ENCODE measurements at regions not wholly inside any gene's neighbourhood (a gene's known extent, or its start where the extent isn't known, plus 50 kb on each side); places are given as distances from the start of the nearest gene placed in this dataset.

- FAIRE-seq: no peak
Measured at GRCh38 chr4:125732632-125733031, 417.9 kb downstream of the FAT4 start.

More at GRCh38 chr4:125732632-125733031, 417.9 kb downstream of the FAT4 start:
- POLR2A ChIA-PET: no interaction called here
- no peaks in the 10 kb centered on the region for H3K9me3 ChIP-seq (replicated peaks; ENCODE audit: control insufficient read depth, insufficient read depth, low read length)
- intact Hi-C loops (cut with micrococcal nuclease) (loop anchor here (10.0 kb wide), 1 partner anchor 788 kb away; no protein-coding TSS in a partner anchor), dilution Hi-C loops (cut with MboI; ENCODE audit: extremely low pct_ligation_motif_present, low sequenced_read_pairs) (no loop called here)
- H3K27me3 ChIP-seq (ENCODE audit: control insufficient read depth in 2 of 2, insufficient read depth in 2 of 2, low read length in 2 of 2): no peaks in the 10 kb centered on the region
- peaks cover 38% of the 10 kb centered on the region for H3K4me1 ChIP-seq (ENCODE audit: control insufficient read depth, extremely low read depth, insufficient read depth, low read length)
- CTCF ChIA-PET: no interaction called here
- BruUV-seq (replicated peaks): no TSS peak
- H3K79me2 ChIP-seq (ENCODE audit: control insufficient read depth, insufficient read depth, low read length): no peaks in the 10 kb centered on the region
- H3K36me3 ChIP-seq (ENCODE audit: control insufficient read depth in 2 of 2, extremely low read depth in 1 of 2, insufficient read depth in 2 of 2, low read length in 2 of 2): no peaks in the 10 kb centered on the region
- H3K27ac ChIP-seq (ENCODE audit: insufficient read depth, low read depth, low read length): no peak overlapping the region
- H2AFZ ChIP-seq (ENCODE audit: low read depth, low read length): no peak overlapping the region
- H3K4me2 ChIP-seq (ENCODE audit: insufficient read depth, low read length): no peak overlapping the region
- no peak overlapping the region for H3K4me3 ChIP-seq (replicated peaks in 1 of 3; ENCODE audit: insufficient read depth in 1 of 3, low read depth in 1 of 3, low read length in 3 of 3)
- DNase-seq (ENCODE audit: low read depth, low spot score): no peak
- no peak overlapping the region for H3K9ac ChIP-seq (replicated peaks; ENCODE audit: extremely low read depth, insufficient read depth, low read length)
- TF ChIP-seq CTCF (IDR thresholded peaks at IDR 0.05; ENCODE audit: extremely low read depth in 1 of 2, insufficient read depth in 1 of 2, low read depth in 1 of 2, low read length in 2 of 2) (no peak), JUN (IDR thresholded peaks at IDR 0.05; ENCODE audit: borderline replicate concordance, insufficient read depth, insufficient read length, low read depth) (no peak), POLR2A (IDR thresholded peaks at IDR 0.05; ENCODE audit: low read depth, low read length) (no peak), POLR2AphosphoS5 (IDR thresholded peaks at IDR 0.05; ENCODE audit: insufficient read depth, low read depth, low read length) (no peak), GATA2 (IDR thresholded peaks at IDR 0.05; ENCODE audit: insufficient read depth, insufficient read length, low read depth, low read length) (no peak), FOS (IDR thresholded peaks at IDR 0.05; ENCODE audit: borderline replicate concordance, insufficient read depth, low read length) (no peak), MYC (IDR thresholded peaks at IDR 0.05; ENCODE audit: low read depth, low read length) (no peak), EZH2 (IDR thresholded peaks at IDR 0.05; ENCODE audit: borderline replicate concordance, low read depth, low read length, severe bottlenecking) (no peak), MAX (IDR thresholded peaks at IDR 0.05; ENCODE audit: insufficient read depth, insufficient read length) (no peak)
- H4K20me1 ChIP-seq (replicated peaks; ENCODE audit: control insufficient read depth, extremely low read depth, insufficient read depth, low read length): no peaks in the 10 kb centered on the region
- no peaks in the 10 kb centered on the region for H3K9me1 ChIP-seq (replicated peaks; ENCODE audit: control insufficient read depth, extremely low read depth, insufficient read depth, low read length)
